ENCODE measurements at regions not wholly inside any gene's neighbourhood (a gene's known extent, or its start where the extent isn't known, plus 50 kb on each side); places are given as distances from the start of the nearest gene placed in this dataset.

DNA sequence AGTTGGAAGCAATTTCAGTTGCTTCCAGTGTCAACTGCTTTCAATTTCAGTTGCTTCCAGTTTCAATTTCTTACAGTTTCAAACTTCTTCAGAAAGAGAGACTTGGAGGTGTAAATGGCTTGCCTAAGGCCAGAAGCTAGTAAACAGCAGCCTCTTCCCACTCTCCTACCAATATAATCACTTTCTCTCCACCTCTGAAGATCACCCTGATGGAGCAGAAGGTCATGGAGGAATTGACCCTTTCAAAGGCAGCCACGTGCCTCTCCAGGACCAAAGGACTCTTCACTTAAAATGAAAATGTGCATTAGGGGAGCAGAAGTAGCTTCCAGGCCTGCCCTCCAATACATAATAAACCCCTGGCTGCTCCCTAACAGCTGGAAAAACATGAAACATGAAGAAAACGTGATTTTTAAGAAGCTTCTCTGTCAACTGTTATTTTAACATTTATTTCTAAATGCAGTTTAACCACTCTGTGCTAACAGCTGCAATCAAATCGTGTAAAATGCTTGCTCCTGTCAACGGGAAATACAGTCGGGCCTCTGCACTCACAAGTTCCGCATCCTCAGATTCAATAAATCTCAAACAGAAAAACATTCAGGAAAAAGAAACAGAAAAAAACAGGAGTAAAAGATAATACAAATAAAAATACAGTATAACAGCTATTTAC lies 1020.6 kb downstream of the XPNPEP1 start:
- peak in 1 of 3 donors; percentile 33 for DNase-seq (ENCODE audit: low read depth in 3 of 3, low spot score in 2 of 3)

DNA sequence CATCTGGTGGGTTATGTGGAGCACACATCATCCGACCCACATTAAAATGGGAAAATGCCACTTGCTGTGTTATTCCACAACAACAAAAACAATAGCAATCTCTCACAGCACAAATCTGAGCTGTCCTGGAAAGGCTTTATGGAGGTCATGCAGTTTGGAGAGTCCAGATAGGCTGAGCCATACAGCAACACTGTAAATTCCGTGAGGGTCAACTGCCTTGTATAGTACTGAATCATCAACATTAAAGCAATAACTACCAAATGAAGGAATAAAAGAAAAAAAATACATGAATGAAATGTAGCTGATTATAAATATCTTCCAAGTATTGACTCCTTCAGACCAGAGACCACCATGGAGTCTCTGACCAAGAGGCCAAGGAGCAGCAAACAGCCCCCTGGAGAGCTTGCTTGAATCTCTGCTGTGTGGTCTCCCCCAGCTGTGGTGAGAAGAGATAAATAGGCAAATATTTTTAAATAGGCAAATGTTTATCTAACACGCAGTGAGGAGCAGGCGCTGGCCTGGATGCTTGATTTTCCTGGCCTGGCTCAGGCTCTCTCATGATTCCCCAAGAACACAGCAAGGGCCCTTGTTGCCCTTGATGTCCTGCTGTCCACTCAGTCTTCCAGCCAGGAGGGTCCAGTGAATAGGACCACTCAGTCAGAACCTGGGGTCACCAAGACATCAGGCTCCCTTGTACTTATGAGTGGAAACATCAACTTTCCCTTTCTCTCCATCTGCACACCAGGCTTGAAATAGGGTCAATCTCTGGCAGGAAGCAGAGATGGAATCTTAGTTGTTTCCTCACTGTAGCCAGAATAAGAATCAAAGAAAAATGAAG lies 1021.3 kb downstream of the XPNPEP1 start:
- peak in 1 of 3 donors; percentile 29 for DNase-seq (ENCODE audit: low read depth in 3 of 3, low spot score in 2 of 3)

DNA sequence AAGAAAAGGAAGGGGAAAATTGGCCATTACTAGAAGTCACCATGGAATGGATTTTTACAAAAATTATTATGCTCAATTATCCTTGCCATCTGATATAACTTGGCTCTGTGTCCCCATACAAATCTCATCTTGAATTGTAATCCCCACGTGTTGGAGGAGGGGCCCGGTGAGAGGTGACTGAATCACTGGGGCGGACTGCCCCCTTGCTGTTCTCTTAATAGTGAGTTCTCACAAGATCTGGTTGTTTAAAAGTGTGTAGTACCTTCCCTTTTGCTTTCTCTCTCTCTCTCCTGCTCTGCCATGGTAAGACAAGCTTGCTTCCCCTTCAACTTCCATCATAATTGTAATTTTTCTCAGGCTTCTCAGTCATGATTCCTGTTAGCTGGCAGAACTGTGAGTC lies 1023.6 kb downstream of the XPNPEP1 start:
- DNase-seq (ENCODE audit: low read depth in 3 of 3, low spot score in 2 of 3) = no peak

DNA sequence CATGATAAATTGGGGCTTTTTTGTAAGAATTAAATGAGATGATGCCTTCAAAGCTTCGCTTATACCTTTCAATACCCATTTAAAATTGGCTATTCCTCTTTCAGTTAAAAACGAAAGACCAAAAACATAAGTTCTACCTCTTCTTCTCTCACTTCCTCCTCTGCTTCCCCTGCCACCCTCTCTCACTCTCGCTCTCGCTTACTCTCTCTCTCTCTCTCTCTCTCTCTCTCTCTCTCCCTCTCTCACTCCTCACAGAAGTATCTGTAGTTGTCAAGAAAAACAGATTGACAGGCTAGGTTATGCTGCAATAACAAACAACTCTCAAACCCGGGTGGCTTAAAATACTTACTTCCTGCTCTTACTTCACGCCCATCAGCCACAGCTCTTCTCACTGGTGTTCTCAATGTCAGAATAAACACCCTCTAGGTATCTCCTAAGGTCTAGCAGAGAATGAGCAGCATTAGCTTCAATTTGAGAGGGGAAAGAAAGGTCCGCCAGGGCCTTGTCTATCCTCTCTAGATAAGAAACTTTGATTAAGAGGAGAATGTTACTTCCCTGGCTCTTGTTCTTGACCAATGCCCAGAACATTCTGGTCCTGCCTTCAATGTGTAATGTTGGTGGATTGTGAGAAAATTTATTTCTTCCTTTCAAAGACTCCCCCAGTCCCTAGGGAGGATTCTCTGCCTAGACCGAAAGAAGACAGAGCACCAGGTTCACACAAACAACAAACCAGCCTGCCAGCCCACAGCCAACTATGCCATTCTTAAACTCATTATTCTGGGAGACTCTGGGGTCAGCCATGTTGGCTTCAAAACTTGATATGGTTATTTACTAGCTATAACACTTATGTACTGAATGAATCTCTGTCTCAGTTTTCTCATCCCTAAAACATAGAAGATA lies 1028.7 kb downstream of the XPNPEP1 start:
- DNase-seq (ENCODE audit: low read depth in 3 of 3, low spot score in 2 of 3) = no peak

DNA sequence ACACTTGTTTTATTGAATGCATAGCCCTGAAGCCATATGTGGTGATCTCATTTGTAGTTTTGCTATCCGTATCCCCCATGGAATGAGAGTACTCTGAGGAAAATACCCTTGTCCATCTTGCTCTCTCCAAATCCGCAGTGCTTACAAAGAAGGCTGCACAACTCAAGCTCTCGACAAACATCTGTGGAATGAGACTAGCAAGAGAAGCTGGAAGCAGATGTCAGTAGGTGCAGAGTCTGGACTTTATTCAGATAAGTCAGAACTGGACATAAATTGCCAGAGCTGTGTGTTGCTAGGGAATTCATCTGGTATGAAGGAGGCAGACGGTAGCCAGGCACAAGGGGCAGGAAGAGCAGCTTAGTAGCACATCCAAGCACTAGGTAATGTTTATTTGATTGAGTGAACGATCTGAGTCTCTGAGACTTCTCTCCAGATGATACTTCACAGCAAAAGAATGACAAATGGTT lies 1046.2 kb downstream of the XPNPEP1 start:
- DNase-seq (ENCODE audit: low read depth in 3 of 3, low spot score in 2 of 3) = no peak

DNA sequence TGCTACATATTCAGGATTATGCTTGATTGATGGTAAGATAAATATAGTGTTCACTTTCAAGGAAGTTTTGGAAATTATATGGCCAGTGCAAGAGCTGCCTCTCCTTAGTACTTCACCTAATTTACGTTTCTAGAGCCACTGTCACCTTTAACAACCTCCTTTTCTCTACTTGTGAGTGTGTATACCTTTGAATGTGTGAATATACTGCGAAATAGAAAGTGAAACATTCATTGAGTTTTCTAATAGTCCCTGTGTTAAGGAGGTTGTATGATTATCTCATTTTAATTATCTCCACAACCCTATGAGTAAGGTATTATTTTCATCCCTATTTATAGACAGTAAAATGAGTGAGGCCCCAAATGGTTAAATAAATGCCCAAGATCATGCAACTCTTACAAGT lies 1050.5 kb downstream of the XPNPEP1 start:
- DNase-seq (ENCODE audit: low read depth in 3 of 3, low spot score in 2 of 3) = no peak

DNA sequence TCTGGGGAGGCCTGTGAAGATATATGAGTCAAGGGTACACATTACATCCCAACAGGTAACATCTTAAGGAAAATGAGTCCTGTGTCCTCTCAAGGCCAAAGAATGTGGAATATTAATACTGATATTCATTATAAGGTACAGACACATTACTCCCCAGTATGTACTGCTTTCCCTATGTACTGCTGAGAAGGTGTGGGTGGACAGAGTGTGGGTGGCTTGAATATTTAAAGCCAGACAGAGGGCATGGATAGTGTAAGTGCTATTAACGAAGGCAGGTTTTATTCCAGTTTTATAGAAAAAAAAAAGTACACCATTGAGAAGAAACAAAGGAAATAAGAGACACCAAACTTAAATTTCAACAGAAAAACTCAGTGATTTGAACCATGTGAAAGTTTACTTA lies 1054.4 kb downstream of the XPNPEP1 start:
- no peak for DNase-seq (ENCODE audit: low read depth in 3 of 3, low spot score in 2 of 3)

DNA sequence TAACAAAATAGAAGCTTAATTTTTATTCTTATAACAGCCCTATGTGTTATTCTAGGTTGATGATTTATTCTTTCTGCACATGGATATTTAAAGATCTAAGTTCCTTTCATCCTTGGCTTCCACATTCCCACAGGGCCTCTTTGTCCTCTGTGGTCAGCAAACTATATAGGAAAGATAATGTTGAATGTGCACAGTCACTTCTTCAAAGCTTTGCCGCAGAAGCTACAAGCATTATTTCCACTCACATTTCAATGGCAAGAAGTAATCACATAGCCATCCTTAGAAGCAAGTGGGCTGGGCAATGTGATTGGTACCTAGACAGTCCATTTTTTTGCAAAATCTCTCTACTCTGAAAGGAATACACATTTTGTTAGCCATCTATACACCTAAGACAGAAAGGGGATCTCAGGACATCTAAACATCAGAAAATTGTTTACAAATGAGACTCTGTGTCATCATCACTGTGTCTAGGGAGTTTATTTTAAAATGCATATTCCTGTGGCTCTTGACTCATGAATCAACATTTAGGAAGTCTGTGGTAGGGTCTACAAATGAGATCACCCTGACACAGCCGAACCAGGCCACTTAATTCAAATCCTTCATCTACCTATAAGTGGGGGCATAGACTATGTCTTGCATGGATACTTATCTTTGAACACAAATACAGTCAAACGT lies 1060.5 kb downstream of the XPNPEP1 start:
- DNase-seq (ENCODE audit: low read depth in 3 of 3, low spot score in 2 of 3) = no peak

DNA sequence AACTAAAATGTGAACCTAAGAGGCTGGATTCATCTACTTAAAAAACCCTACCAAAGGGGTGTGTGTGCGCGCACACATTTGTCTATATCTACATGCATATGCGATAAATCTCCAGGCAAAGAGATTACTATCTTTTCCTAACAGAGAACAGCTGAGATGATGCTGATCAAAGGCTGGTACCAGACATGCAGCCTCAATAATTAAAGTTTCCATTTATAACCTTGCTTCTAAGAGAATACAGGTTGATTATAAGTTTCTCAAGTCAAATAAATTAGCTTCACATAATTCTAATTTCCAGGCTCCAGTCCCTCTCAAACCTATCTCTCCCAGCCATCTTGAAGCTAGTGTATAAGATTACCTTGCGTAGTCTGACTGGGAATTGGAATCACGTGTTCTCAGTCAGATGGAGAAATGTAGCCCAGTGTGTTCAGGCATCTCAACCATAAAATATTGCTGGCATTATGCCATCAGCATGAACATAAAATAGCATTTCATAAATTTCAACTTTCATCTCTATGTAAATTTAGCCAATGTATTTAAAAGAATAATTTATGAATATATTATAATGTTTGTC lies 1062.0 kb downstream of the XPNPEP1 start:
- no peak for DNase-seq (ENCODE audit: low read depth in 3 of 3, low spot score in 2 of 3)

DNA sequence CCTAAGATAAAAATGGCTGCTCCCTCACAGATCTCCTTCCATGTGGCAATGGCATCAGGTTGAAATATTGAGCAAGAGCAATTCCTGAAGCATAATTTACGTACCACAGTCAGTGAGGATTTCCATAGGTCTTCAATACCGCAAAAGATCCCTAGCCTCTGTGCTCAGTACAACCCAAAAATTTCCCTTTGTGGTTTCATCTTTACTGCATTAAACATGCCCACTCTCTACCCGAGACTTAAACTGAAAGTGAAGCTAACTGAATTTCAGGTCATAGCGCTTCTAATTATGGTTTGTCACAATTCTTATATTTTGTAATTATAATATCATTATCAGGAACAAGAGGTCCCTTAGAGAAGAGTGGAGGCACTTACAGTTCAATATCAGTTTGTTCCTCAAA lies 1071.1 kb downstream of the XPNPEP1 start:
- DNase-seq (ENCODE audit: low read depth in 3 of 3, low spot score in 2 of 3) = no peak

DNA sequence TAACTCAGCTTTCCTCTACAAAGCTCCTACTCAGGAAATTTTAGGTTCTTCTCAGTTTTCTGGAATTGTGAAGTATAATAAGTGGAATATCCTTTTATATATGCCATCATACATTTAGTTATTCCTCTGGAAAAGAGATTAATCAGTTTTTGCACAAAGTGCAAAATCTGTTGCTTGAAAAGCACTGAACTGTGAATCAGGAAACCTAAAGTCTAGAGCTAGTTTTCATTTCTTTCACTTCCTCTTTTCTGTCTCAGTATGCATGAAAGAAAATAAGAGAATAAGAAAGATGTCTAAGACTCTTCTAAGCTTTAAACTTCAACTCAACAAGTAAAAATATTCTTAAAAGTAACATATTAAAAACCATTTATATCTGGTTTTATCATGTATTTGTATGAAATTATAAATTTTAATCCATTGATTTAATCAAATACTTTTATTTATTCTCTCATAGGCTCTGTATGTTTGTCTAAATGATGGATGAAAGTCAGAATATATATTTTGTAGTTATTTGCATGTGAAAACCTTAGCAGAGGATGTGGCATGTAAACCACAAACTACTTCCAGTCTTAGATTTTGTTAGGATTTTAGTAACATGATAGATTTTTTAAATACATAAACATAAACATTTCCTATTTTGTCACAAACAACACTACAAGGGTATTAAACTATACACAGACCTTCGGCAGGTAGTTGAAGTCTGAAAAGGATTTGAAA lies 1073.0 kb downstream of the XPNPEP1 start:
- no peak for DNase-seq (ENCODE audit: low read depth in 3 of 3, low spot score in 2 of 3)

DNA sequence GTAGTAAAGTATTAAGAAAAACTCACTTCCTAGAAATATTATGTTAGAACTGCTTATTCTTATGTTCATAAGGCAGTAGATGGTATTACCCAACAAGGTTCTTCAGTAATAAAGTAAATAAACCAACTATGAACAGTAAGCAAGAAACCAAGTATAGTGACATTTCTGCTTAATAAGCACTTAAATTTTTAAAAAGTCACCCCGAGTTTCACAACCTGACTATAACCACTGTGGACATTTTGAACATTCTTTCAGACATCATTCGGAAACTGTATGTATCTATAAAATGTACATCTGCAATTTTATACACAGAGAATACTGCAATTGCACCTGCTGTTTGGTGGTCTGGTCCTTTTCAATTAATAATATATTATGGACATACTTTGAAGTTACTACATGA lies 1073.6 kb downstream of the XPNPEP1 start:
- DNase-seq (ENCODE audit: low read depth in 3 of 3, low spot score in 2 of 3) = no peak

DNA sequence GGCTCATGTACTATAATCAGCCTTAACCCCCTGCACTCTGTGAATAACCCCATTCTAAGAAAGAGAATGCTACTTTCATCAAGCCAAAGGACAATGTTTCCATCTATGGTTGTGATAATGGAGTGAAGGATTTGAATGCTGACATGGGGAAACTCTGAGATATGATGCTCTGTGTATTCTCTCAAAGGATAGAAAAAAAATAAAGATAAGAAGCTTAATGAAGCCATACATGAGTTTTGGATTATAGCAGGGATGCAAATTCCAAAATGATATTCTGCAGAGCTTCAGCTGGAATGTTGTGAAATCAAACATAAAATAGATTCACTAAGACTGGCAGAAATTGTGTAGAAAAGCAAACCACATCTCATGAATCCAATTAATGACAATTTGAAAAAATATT lies 1074.1 kb downstream of the XPNPEP1 start:
- DNase-seq (ENCODE audit: low read depth in 3 of 3, low spot score in 2 of 3) = no peak

DNA sequence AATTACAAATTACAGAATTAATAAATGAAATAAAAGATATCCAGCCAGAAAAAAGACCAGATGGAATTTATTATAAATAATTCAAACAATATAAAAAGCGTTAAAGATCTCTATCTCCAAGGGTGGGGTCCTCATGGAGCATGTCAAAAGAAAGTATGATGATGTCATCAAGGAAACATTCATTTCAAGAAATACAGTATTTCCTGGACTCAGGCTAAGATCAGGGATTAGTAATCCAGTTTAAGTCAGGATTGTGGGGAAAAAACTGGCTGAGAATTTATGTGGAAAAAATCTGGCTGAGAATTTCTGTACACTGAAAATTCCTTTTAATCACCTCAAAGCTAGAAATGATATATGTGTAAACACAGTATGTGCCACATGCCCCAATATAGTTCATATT lies 1075.3 kb downstream of the XPNPEP1 start:
- DNase-seq (ENCODE audit: low read depth in 3 of 3, low spot score in 2 of 3) = no peak

DNA sequence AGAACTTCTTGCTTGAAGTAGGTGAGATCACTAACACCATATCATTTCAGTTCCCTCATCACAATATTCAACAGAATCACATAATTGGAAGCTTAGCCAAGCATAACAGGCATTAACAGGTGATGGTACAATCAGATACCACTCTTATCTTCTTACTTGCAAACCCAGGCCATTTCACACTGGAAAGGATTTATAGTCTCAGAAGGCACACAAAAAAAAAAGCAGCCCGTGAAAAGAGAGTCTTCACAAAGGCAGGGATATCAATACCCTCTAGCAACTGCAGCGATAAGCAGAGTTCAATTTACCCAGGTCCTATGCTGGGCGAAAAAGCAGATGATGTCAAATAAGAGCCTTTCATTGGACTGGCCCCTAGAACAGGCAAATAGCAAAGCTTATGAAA lies 1082.4 kb downstream of the XPNPEP1 start:
- no peak for DNase-seq (ENCODE audit: low read depth in 3 of 3, low spot score in 2 of 3)

DNA sequence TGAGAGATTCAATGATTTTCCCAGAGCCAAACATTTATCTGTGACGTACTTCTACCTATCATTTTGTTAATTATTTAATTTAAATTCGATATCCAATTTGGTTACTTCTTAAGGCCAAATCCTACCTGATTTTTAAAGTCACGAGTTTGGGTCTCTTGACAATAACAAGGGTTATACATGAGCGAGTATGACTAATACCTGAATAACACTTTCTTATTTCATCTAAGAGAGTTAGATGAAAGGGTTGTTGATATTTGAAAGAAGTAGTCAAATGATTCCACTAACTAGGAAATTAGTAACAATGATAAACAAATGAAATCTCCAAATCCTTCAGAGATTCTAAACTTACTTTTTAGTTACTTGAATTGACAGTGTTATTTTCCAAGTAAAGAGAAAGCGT lies 1086.9 kb downstream of the XPNPEP1 start:
- DNase-seq (ENCODE audit: low read depth in 3 of 3, low spot score in 2 of 3) = no peak

DNA sequence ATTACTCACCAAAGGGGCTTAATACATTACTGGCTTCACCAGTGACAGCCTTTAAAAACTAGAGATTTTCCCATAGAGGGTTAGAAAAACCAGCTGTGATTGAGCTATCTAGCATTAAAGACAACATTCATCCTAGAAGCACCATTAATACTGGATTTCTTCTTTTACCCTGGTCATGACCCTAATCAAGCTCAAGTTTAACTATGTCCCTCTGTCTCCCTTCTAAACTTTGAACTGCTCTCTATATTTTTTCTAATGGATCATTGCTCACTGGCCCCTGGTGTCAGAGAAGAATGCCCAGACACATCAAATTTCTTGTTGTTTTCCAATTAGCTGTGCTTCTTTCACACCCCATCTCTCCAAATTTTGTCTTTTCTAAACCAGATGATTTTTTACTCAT lies 1101.3 kb downstream of the XPNPEP1 start:
- peak in 1 of 3 donors; percentile 10 for DNase-seq (ENCODE audit: low read depth in 3 of 3, low spot score in 2 of 3)

DNA sequence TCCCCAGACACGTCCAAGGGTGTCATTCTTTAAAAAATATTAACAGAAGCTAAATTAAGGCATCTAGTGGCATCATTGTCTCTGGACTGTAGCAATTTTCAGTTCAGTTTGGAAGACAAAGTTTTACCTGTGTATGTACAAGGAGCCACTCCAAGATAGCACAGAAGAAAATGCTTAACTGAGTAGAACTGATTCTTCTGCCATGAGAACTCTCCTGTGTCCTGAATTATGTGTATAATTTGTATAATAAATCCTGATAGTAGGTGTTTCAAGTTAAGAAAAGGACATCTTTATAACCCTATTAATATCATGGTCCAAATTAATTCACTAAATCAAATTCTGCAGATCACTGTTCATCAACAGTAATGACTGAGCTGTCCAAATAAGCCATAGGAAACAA lies 1104.0 kb downstream of the XPNPEP1 start:
- no peak for DNase-seq (ENCODE audit: low read depth in 3 of 3, low spot score in 2 of 3)

DNA sequence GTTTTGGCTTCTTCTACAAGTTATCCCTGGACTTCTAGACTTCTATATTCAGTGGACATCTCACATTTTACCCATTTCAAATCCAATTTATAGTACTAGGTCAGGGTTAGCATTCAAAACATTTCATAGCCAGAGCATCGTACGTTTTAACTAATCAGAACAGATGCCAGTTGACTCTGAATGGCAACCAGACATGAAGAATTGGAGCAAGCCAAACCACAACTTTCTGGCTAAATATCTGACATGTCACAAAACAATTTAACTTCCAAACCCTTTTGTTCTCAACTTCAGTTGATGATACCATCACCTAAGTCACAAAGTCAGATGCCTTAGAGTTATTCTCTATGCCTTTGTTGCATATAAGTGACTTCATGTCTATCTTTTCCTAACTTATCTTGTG lies 1105.7 kb downstream of the XPNPEP1 start:
- no peak for DNase-seq (ENCODE audit: low read depth in 3 of 3, low spot score in 2 of 3)

DNA sequence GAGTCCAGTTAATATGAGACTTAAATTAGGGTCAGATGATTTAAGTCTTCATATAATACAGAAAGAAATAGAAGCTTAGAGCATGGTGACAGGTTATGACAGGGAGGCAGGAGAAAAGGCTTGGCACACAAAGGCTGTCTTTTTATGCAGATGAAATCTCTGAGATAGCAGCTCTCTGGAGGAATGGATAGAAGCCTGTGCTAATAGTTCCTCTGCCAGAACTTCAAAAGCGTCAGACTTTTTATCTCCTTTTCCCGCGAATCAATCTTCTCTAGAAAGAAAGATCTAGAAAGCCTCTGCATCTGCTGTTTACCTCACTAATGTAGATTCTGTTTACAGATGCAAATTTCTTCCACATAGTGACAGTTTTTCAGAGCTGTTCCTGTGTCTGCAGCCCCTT lies 1106.2 kb downstream of the XPNPEP1 start:
- no peak for DNase-seq (ENCODE audit: low read depth in 3 of 3, low spot score in 2 of 3)

Measured in right renal cortex interstitium (tissue), 3 donors.